Astrocyte of the spinal cord (primary cell): ENCODE measurements at regions not wholly inside any gene's neighbourhood (a gene's known extent, or its start where the extent isn't known, plus 50 kb on each side); places are given as distances from the start of the nearest gene placed in this dataset.
"Not testable (repeated sequence)": the region's sequence is repeated elsewhere in the genome, so short reads cannot be mapped to it uniquely, and the experiment has no call there.

Experiments used
- DNase-seq: peaks from one replicate; pipeline ENCODE4 v3.0.0; 2011; ENCODE audit warnings: low read depth, low spot score
- H3K4me3 ChIP-seq: 2 replicates; pipeline ENCODE4 v1.5.1; 2011; ENCODE audit warnings: low read depth, mild to moderate bottlenecking, low read length, moderate library complexity
- CTCF ChIP-seq: IDR thresholded peaks from 2 replicates; pipeline ENCODE4 v1.5.1; 2012; ENCODE audit warnings: low read depth, mild to moderate bottlenecking, low read length, inconsistent platforms
- in situ Hi-C: cut with HindIII; loops from 2 replicates; pipeline ENCODE4 v1.10.0; 2017; ENCODE audit warnings: low sequenced_read_pairs

- in situ Hi-C loops, result no loop called here
- no peak overlapping the region for H3K4me3 ChIP-seq
- TF ChIP-seq CTCF, result no peak
- no peak for DNase-seq
Observed at GRCh38 chr3:191680989-191681597, 220.1 kb downstream of the PYDC2 start.

- no peak overlapping the region for H3K4me3 ChIP-seq
- in situ Hi-C loops, result no loop called here
- TF ChIP-seq CTCF, result no peak
- no peak for DNase-seq
Observed at GRCh38 chr3:191682961-191683360, 222.0 kb downstream of the PYDC2 start.

- TF ChIP-seq CTCF, result no peak
- no peak overlapping the region for H3K4me3 ChIP-seq
- in situ Hi-C loops, result no loop called here
- DNase-seq, result no peak
Observed at GRCh38 chr3:191686626-191687025, 225.7 kb downstream of the PYDC2 start.

- in situ Hi-C loops, result no loop called here
- no peak for TF ChIP-seq CTCF
- H3K4me3 ChIP-seq, result no peak overlapping the region
- DNase-seq, result no peak
Observed at GRCh38 chr3:191688756-191689433, 227.9 kb downstream of the PYDC2 start.

- in situ Hi-C loops, result not testable (repeated sequence)
Observed at GRCh38 chr3:191691184-191691583, 230.2 kb downstream of the PYDC2 start.

GRCh38 chr3:191695131-191695814, 234.3 kb downstream of the PYDC2 start:
- no peak for DNase-seq
- in situ Hi-C loops, result no loop called here
- TF ChIP-seq CTCF, result no peak
- H3K4me3 ChIP-seq, result no peak overlapping the region

More at GRCh38 chr3:191691184-191691583, 230.2 kb downstream of the PYDC2 start:
- not testable (repeated sequence) for DNase-seq, H3K4me3 ChIP-seq

GRCh38 chr3:191695815-191696153, 234.8 kb downstream of the PYDC2 start:
- no peak for DNase-seq
- TF ChIP-seq CTCF, result no peak
- in situ Hi-C loops, result no loop called here
- H3K4me3 ChIP-seq, result no peak overlapping the region
